ENCODE measurements at regions not wholly inside any gene's neighbourhood (a gene's known extent, or its start where the extent isn't known, plus 50 kb on each side); places are given as distances from the start of the nearest gene placed in this dataset.
"Not testable (repeated sequence)": the region's sequence is repeated elsewhere in the genome, so short reads cannot be mapped to it uniquely, and the experiment has no call there.

- H3K27ac Mint-ChIP-seq (ENCODE audit: unreplicated experiment): no peak overlapping the region
- DNase-seq: no peak
- Histone ChIP-seq H3K4me1 (peaks cover 22% of the 10 kb centered on the region), H3K4me3 (ENCODE audit: low read depth, low read length) (no peak overlapping the region), H3K9me3 (no peaks in the 10 kb centered on the region), H3K36me3 (ENCODE audit: control insufficient read depth, insufficient read depth, low read length) (no peaks in the 10 kb centered on the region), H3K27me3 (replicated peaks; ENCODE audit: control insufficient read depth, insufficient read depth, low read length) (no peaks in the 10 kb centered on the region)
- H3K4me3 Mint-ChIP-seq (ENCODE audit: unreplicated experiment): no peak overlapping the region
- intact Hi-C loops (cut with micrococcal nuclease; ENCODE audit: unreplicated experiment): no loop called here
- no peak for TF ChIP-seq CTCF (IDR thresholded peaks at IDR 0.05; ENCODE audit: insufficient read depth in 1 of 2, low read depth in 1 of 2, low read length in 1 of 2, severe bottlenecking in 1 of 2, unreplicated experiment in 1 of 2)
- H3K27me3 Mint-ChIP-seq (ENCODE audit: insufficient read depth, unreplicated experiment): no peaks in the 10 kb centered on the region
- H3K4me1 Mint-ChIP-seq (ENCODE audit: low read depth, unreplicated experiment): peaks cover 14% of the 10 kb centered on the region
- no TSS peak for BruUV-seq (replicated peaks)
- ChIA-PET CTCF (no interaction called here), POLR2A (no interaction called here)
- H3K36me3 Mint-ChIP-seq (ENCODE audit: insufficient read depth, unreplicated experiment): peaks cover 16% of the 10 kb centered on the region
- no peaks in the 10 kb centered on the region for H3K9me3 Mint-ChIP-seq (ENCODE audit: unreplicated experiment)
These were observed 57.1 kb upstream of the NCOA3 start for GRCh38 chr20:47444584-47444983.

- Histone ChIP-seq H3K4me3 (ENCODE audit: low read depth, low read length) (no peak overlapping the region), H3K27me3 (replicated peaks; ENCODE audit: control insufficient read depth, insufficient read depth, low read length) (no peaks in the 10 kb centered on the region), H3K9me3 (no peaks in the 10 kb centered on the region), H3K36me3 (ENCODE audit: control insufficient read depth, insufficient read depth, low read length) (no peaks in the 10 kb centered on the region), H3K4me1 (peaks cover 15% of the 10 kb centered on the region)
- peaks cover 16% of the 10 kb centered on the region for H3K36me3 Mint-ChIP-seq (ENCODE audit: insufficient read depth, unreplicated experiment)
- peaks cover 14% of the 10 kb centered on the region for H3K4me1 Mint-ChIP-seq (ENCODE audit: low read depth, unreplicated experiment)
- H3K27ac Mint-ChIP-seq (ENCODE audit: unreplicated experiment): no peak overlapping the region
- ChIA-PET POLR2A (interaction anchor here (0.6 to 0.7 kb wide), 2 partner anchors 11 to 35 kb away, joined by 4 read pairs; no protein-coding TSS in a partner anchor), CTCF (no interaction called here)
- no TSS peak for BruUV-seq (replicated peaks)
- no peak overlapping the region for H3K4me3 Mint-ChIP-seq (ENCODE audit: unreplicated experiment)
- intact Hi-C loops (cut with micrococcal nuclease; ENCODE audit: unreplicated experiment): no loop called here
- DNase-seq: no peak
- TF ChIP-seq CTCF (IDR thresholded peaks at IDR 0.05; ENCODE audit: insufficient read depth in 1 of 2, low read depth in 1 of 2, low read length in 1 of 2, severe bottlenecking in 1 of 2, unreplicated experiment in 1 of 2): no peak
- no peaks in the 10 kb centered on the region for H3K9me3 Mint-ChIP-seq (ENCODE audit: unreplicated experiment)
- H3K27me3 Mint-ChIP-seq (ENCODE audit: insufficient read depth, unreplicated experiment): no peaks in the 10 kb centered on the region
These were observed 56.4 kb upstream of the NCOA3 start for GRCh38 chr20:47445291-47445690.

GRCh38 chr20:47447350-47448296, 54.1 kb upstream of the NCOA3 start:
- H3K9me3 Mint-ChIP-seq (ENCODE audit: unreplicated experiment); H3K27me3 ChIP-seq (replicated peaks; ENCODE audit: control insufficient read depth, insufficient read depth, low read length); H3K4me1 ChIP-seq; DNase-seq; H3K27me3 Mint-ChIP-seq (ENCODE audit: insufficient read depth, unreplicated experiment); H3K4me3 ChIP-seq (ENCODE audit: low read depth, low read length); intact Hi-C loops (cut with micrococcal nuclease; ENCODE audit: unreplicated experiment); BruUV-seq (replicated peaks); CTCF ChIA-PET; H3K4me3 Mint-ChIP-seq (ENCODE audit: unreplicated experiment); H3K9me3 ChIP-seq; H3K36me3 ChIP-seq (ENCODE audit: control insufficient read depth, insufficient read depth, low read length); H3K27ac Mint-ChIP-seq (ENCODE audit: unreplicated experiment); H3K36me3 Mint-ChIP-seq (ENCODE audit: insufficient read depth, unreplicated experiment): not testable (repeated sequence)
- POLR2A ChIA-PET: interaction anchor here (0.6 kb wide), 1 partner anchor 26 kb away, joined by 3 read pairs; no protein-coding TSS in a partner anchor
- H3K4me1 Mint-ChIP-seq (ENCODE audit: low read depth, unreplicated experiment): peaks cover 11% of the 10 kb centered on the region

Data from Caco-2 (cell line).